Lower lobe of right lung (tissue), 2 donors: ENCODE measurements at regions not wholly inside any gene's neighbourhood (a gene's known extent, or its start where the extent isn't known, plus 50 kb on each side); places are given as distances from the start of the nearest gene placed in this dataset.

Experiments used
- ATAC-seq, 2 donors: fragments of 200-7000 bp; cut with Tn5 transposase; one replicate each; pipeline ENCODE4 v1.9.1; 2020 to 2022; ENCODE audit warnings: mild to moderate bottlenecking in 2 of 2, moderate library complexity in 2 of 2
- DNase-seq: peaks from one replicate; pipeline ENCODE4 v3.0.0-alpha.2; 2020
- H3K27ac ChIP-seq: fragments of 200-600 bp; one replicate; pipeline ENCODE4 v1.8.0; 2022
- H3K27me3 ChIP-seq: fragments of 200-600 bp; one replicate; pipeline ENCODE4 v1.8.0; 2022; ENCODE audit warnings: low read depth
- H3K36me3 ChIP-seq: fragments of 200-600 bp; one replicate; pipeline ENCODE4 v1.8.0; 2022; ENCODE audit warnings: mild to moderate bottlenecking
- H3K4me1 ChIP-seq: fragments of 200-600 bp; one replicate; pipeline ENCODE4 v1.8.0; 2022
- H3K4me3 ChIP-seq: fragments of 200-600 bp; one replicate; pipeline ENCODE4 v1.8.0; 2022; ENCODE audit warnings: mild to moderate bottlenecking
- H3K9me3 ChIP-seq: fragments of 200-600 bp; one replicate; pipeline ENCODE4 v1.8.0; 2022
- intact Hi-C: fragments of 100-400 bp; cut with DNase I; formaldehyde crosslinking; loops from one replicate; pipeline ENCODE4 v1.11.0; 2022
- TF ChIP-seq, protein P1 (sequence below): fragments of 200-600 bp; IDR thresholded peaks from one replicate; pipeline ENCODE4 v1.8.0; 2022; ENCODE audit warnings: antibody characterized with exemption, mild to moderate bottlenecking
- donor health status: DM: no; HTN: yes; CAD: no; lungs with severe emphysema.

DNA sequence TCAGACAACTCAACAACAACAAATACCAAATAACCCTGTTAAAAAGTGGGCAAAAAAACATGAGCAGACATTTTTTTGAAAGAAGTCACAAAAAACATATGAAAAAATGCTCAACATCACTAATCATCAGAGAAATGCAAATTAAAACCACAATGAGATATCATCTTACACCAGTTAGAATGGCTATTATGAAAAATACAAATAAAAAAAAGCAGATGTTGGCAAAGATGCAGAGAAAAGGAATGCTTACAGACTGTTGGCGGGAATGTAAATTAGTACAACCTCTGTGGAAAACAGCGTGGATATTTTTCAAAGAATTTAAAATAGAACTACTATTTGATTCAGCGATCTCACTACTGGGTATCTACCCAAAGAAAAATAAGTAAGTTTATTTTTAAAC, 114.0 kb downstream of the SLC38A4 start:
- no peaks in the 10 kb centered on the region for H3K4me1 ChIP-seq
- ATAC-seq: no peak
- no peak for DNase-seq
- intact Hi-C loops: no loop called here
- no peak overlapping the region for H3K4me3 ChIP-seq
- no peaks in the 10 kb centered on the region for H3K9me3 ChIP-seq
- no peaks in the 10 kb centered on the region for H3K27me3 ChIP-seq
- no peak overlapping the region for H3K27ac ChIP-seq
- TF ChIP-seq, protein P1, sequence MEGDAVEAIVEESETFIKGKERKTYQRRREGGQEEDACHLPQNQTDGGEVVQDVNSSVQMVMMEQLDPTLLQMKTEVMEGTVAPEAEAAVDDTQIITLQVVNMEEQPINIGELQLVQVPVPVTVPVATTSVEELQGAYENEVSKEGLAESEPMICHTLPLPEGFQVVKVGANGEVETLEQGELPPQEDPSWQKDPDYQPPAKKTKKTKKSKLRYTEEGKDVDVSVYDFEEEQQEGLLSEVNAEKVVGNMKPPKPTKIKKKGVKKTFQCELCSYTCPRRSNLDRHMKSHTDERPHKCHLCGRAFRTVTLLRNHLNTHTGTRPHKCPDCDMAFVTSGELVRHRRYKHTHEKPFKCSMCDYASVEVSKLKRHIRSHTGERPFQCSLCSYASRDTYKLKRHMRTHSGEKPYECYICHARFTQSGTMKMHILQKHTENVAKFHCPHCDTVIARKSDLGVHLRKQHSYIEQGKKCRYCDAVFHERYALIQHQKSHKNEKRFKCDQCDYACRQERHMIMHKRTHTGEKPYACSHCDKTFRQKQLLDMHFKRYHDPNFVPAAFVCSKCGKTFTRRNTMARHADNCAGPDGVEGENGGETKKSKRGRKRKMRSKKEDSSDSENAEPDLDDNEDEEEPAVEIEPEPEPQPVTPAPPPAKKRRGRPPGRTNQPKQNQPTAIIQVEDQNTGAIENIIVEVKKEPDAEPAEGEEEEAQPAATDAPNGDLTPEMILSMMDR: no peak
- H3K36me3 ChIP-seq: no peaks in the 10 kb centered on the region

DNA sequence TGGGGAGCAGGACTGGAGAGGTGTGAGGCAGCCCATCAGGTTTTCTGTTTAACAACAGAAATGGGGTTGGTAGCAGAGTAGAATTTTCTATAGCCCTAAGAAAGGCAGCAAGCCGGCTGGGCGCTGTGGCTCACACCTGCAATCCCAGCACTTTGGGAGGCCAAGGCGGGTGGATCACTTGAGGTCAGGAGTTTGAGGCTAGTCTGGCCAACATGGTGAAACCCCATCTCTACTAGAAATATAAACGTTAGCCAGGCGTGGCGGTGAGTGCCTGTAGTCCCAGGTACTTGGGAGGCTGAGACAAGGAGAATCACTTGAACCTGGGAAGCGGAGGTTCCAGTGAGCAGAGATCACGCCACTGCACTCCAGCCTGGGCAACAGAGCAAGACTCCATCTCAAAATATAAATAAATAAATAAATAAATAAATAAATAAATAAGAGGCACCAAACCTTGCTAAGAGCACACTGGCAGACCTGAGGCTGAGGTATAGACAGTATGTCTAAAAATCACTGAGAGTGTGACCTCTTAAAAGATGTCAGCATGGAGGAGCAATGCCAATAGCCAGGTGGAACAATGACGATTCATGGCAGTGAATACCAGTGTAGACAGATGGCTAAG, 115.6 kb downstream of the SLC38A4 start:
- DNase-seq (no peak), ATAC-seq (no peak)
- intact Hi-C loops: no loop called here
- Histone ChIP-seq H3K4me3 (no peak overlapping the region), H3K27ac (no peak overlapping the region), H3K4me1 (no peaks in the 10 kb centered on the region), H3K36me3 (no peaks in the 10 kb centered on the region), H3K9me3 (no peaks in the 10 kb centered on the region), H3K27me3 (no peaks in the 10 kb centered on the region)
- TF ChIP-seq, protein P1: no peak

DNA sequence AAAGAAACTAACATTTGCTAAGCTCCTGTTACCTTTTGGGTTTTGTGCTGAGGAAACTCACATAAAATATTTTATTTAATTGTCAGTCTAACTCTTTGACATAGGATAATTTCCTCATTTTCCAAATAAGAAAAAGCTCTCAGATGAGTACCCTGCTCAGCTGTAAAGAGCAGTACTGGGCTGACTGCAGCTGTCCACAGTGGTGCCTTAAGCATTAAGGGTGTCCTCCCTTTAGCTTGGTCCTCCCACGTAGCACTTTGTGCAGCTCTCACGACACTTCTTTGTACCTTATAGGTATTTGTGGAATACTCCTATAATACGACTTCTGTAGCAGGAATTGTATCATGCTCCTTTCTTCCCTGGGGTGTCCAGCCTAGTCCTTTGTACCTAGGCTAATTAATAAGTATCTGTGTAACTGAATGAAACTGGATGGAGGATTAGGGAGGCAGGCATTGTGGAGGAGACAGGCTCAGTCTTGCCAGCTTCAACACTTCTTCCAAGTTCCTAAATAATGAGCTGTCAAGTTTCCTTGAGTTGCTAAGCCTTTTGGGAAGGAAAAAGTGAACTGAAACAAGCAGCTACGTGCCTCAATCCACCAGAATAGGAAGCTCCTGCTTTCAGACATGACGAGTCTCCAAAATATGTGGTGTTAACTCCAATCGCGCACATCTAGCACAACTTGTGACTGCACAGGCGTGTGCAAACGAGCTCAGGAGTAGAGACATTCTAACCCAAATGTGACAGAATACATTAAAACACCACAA, 123.0 kb downstream of the SLC38A4 start:
- no peak overlapping the region for H3K4me3 ChIP-seq
- TF ChIP-seq, protein P1: no peak
- H3K27me3 ChIP-seq: no peaks in the 10 kb centered on the region
- no peaks in the 10 kb centered on the region for H3K36me3 ChIP-seq
- no peaks in the 10 kb centered on the region for H3K9me3 ChIP-seq
- ATAC-seq: no peak
- no peak overlapping the region for H3K27ac ChIP-seq
- intact Hi-C loops: no loop called here
- H3K4me1 ChIP-seq: no peaks in the 10 kb centered on the region
- no peak for DNase-seq

DNA sequence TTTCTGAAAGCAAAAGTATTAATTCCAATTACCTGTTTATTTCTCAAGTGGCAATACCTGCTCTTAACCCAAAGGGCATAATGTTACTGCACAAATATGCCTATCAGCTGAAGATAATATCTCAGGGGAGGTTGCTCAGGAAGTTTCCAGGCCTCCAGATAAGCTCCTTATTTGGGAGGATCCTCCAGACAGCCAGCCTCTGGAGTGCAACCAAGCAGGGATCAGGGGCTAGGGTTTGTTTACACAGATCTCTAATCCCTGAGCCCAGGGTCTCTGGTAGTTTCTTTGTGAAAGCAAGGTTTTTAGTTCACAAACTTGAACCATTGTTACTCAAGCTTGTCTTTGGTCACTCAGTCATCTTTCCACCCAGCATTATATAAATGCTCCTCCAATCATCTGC, 124.4 kb downstream of the SLC38A4 start:
- Histone ChIP-seq H3K27me3 (no peaks in the 10 kb centered on the region), H3K4me1 (no peaks in the 10 kb centered on the region), H3K4me3 (no peak overlapping the region), H3K27ac (no peak overlapping the region), H3K36me3 (no peaks in the 10 kb centered on the region), H3K9me3 (no peaks in the 10 kb centered on the region)
- TF ChIP-seq, protein P1: no peak
- ATAC-seq: no peak
- DNase-seq: no peak
- intact Hi-C loops: no loop called here

DNA sequence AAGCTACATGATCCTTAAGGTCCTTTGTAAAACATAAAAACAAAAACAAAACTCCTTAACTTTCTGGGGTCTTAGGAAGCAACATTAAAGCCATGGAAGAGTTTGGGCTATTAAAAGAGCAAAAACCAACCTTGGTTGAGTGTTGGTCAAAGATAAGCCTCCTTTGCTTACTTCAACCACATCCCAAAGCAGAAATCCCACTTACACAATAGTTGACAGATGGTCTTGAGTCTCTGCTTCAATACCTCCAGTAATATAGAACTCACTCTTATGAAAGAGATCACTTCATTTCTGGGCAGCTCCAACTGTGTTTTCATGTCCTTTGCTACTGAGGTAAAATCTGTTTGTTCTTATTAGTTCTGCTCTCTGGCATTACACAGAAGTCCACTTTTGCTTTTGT, 125.8 kb downstream of the SLC38A4 start:
- Histone ChIP-seq H3K36me3 (no peaks in the 10 kb centered on the region), H3K4me3 (no peak overlapping the region), H3K4me1 (no peaks in the 10 kb centered on the region), H3K9me3 (no peaks in the 10 kb centered on the region), H3K27me3 (no peaks in the 10 kb centered on the region), H3K27ac (no peak overlapping the region)
- TF ChIP-seq, protein P1: no peak
- intact Hi-C loops: no loop called here
- ATAC-seq: no peak
- no peak for DNase-seq
